IMR-90 (cell line): ENCODE measurements at regions not wholly inside any gene's neighbourhood (a gene's known extent, or its start where the extent isn't known, plus 50 kb on each side); places are given as distances from the start of the nearest gene placed in this dataset.

Experiments used
- ATAC-seq: fragments of 200-7000 bp; cut with Tn5 transposase; 2 replicates; pipeline ENCODE4 v1.9.1; 2020; ENCODE audit warnings: low read depth, mild to moderate bottlenecking, moderate library complexity
- BruUV-seq: library from RNA; stranded (reverse); fragments of 400-500 nt; replicated peaks from 2 replicates; lab custom pipeline; 2021; lab: Mats Ljungman, UMichigan
- CTCF ChIA-PET: fragments of 300-600 bp; formaldehyde crosslinking; extraction: SDS; loops from one replicate; lab custom pipeline; 2021; ENCODE audit warnings: antibody characterized with exemption; lab: Yijun Ruan, JAX
- POLR2A ChIA-PET: fragments of 300-600 bp; sonication (Branson Sonifier 250); formaldehyde crosslinking; loops from one replicate; lab custom pipeline; 2022; ENCODE audit warnings: antibody characterized with exemption; ENCODE audit not compliant: unreplicated experiment; lab: Charles Lee
- DNase-seq: peaks from one replicate; pipeline ENCODE4 v3.0.0; 2013
- H2AFZ ChIP-seq: replicated peaks from 2 replicates; pipeline ENCODE3; 2013; ENCODE audit warnings: low read length, mild to moderate bottlenecking; ENCODE audit not compliant: poor library complexity
- H2AK5ac ChIP-seq: 2 replicates; pipeline ENCODE4 v1.6.1; 2013; ENCODE audit warnings: low read depth, low read length, inconsistent platforms
- H2AK9ac ChIP-seq: replicated peaks from 2 replicates; pipeline ENCODE3; 2013; ENCODE audit warnings: mild to moderate bottlenecking, low read depth, low read length, moderate library complexity; ENCODE audit not compliant: poor library complexity
- H2BK120ac ChIP-seq: 2 replicates; pipeline ENCODE4 v1.6.1; 2013; ENCODE audit warnings: low read depth, low read length, inconsistent platforms
- H2BK15ac ChIP-seq: 3 replicates; pipeline ENCODE4 v1.6.1; 2013; ENCODE audit warnings: low read depth, low read length, inconsistent platforms
- H2BK20ac ChIP-seq: 2 replicates; pipeline ENCODE4 v1.6.1; 2013; ENCODE audit warnings: low read depth, mild to moderate bottlenecking, inconsistent platforms, low read length, moderate library complexity
- H2BK5ac ChIP-seq: 2 replicates; pipeline ENCODE4 v1.6.1; 2013; ENCODE audit warnings: mild to moderate bottlenecking, low read depth, low read length, inconsistent platforms; ENCODE audit not compliant: poor library complexity, severe bottlenecking
- H3K14ac ChIP-seq: replicated peaks from 2 replicates; pipeline ENCODE4 v1.6.1; 2013; ENCODE audit warnings: low read depth, low read length, inconsistent platforms
- H3K18ac ChIP-seq: 2 replicates; pipeline ENCODE4 v1.6.1; 2013; ENCODE audit warnings: low read depth, low read length, control low read depth
- H3K23ac ChIP-seq: 2 replicates; pipeline ENCODE4 v1.6.1; 2013; ENCODE audit warnings: low read depth, low read length, inconsistent platforms
- H3K27ac ChIP-seq: 2 replicates; pipeline ENCODE4 v1.5.1; 2013; ENCODE audit warnings: mild to moderate bottlenecking, control low read depth, low read length; ENCODE audit not compliant: insufficient read depth
- H3K27me3 ChIP-seq: 2 replicates; pipeline ENCODE4 v1.6.1; 2013; ENCODE audit warnings: low read length; ENCODE audit not compliant: control insufficient read depth, insufficient read depth
- H3K36me3 ChIP-seq: 2 replicates; pipeline ENCODE4 v1.6.1; 2013; ENCODE audit warnings: low read length, mixed read lengths; ENCODE audit not compliant: control insufficient read depth, insufficient read depth
- H3K4ac ChIP-seq: 2 replicates; pipeline ENCODE4 v1.6.1; 2013; ENCODE audit warnings: low read depth, low read length, inconsistent platforms
- H3K4me1 ChIP-seq: 2 replicates; pipeline ENCODE4 v1.6.1; 2013; ENCODE audit warnings: low read length, mixed read lengths; ENCODE audit not compliant: control insufficient read depth, insufficient read depth
- H3K4me2 ChIP-seq: 2 replicates; pipeline ENCODE4 v1.6.1; 2013; ENCODE audit warnings: low read depth, mild to moderate bottlenecking, control low read depth, low read length, moderate library complexity
- H3K4me3 ChIP-seq: 2 replicates; pipeline ENCODE4 v1.5.1; 2013; ENCODE audit warnings: low read depth, mild to moderate bottlenecking, control low read depth, low read length, moderate library complexity; ENCODE audit not compliant: insufficient read depth
- H3K56ac ChIP-seq: 2 replicates; pipeline ENCODE4 v1.6.1; 2013; ENCODE audit warnings: low read length, inconsistent platforms; ENCODE audit not compliant: insufficient read depth; ENCODE audit errors: extremely low read depth
- H3K79me1 ChIP-seq, 2 experiments: 2 replicates each; pipeline ENCODE4 v1.6.1; 2013; ENCODE audit warnings: low read length in 2 of 2, inconsistent platforms in 1 of 2, low read depth in 1 of 2
- H3K9ac ChIP-seq: 2 replicates; pipeline ENCODE4 v1.6.1; 2013; ENCODE audit warnings: low read depth, low read length, control low read depth
- H3K9me1 ChIP-seq: 2 replicates; pipeline ENCODE4 v1.6.1; 2013; ENCODE audit warnings: low read length, inconsistent platforms; ENCODE audit not compliant: insufficient read depth
- H3K9me3 ChIP-seq: 2 replicates; pipeline ENCODE4 v1.6.1; 2013; ENCODE audit warnings: low read length; ENCODE audit not compliant: control insufficient read depth, insufficient read depth
- H4K20me1 ChIP-seq: 2 replicates; pipeline ENCODE4 v1.6.1; 2013; ENCODE audit warnings: low read length, inconsistent platforms; ENCODE audit not compliant: insufficient read depth
- H4K5ac ChIP-seq: 2 replicates; pipeline ENCODE4 v1.6.1; 2013; ENCODE audit warnings: mild to moderate bottlenecking, low read depth, low read length, control low read depth
- H4K8ac ChIP-seq, 2 experiments: 2 replicates each; pipeline ENCODE4 v1.6.1; 2013; ENCODE audit warnings: low read depth in 2 of 2, low read length in 2 of 2, control low read depth in 1 of 2, inconsistent platforms in 1 of 2
- H4K91ac ChIP-seq: 2 replicates; pipeline ENCODE4 v1.6.1; 2013; ENCODE audit warnings: low read depth, low read length, inconsistent platforms; ENCODE audit not compliant: insufficient read depth
- BHLHE40 ChIP-seq: fragments of 150-350 bp; IDR thresholded peaks from 2 replicates; pipeline ENCODE4 v1.6.1; 2016; ENCODE audit warnings: mild to moderate bottlenecking, low read depth, low read length
- ELK1 ChIP-seq: fragments of 150-350 bp; IDR thresholded peaks from 2 replicates; pipeline ENCODE4 v1.6.1; 2016; ENCODE audit warnings: low read depth, mild to moderate bottlenecking, low read length, moderate library complexity, borderline replicate concordance
- FOS ChIP-seq: fragments of 150-350 bp; IDR thresholded peaks from 2 replicates; pipeline ENCODE4 v1.6.1; 2016; ENCODE audit warnings: low read depth, low read length
- MAZ ChIP-seq: IDR thresholded peaks from 2 replicates; pipeline ENCODE4 v1.6.1; 2012; ENCODE audit warnings: low read depth, mild to moderate bottlenecking, low read length, improper control_type of control experiment, moderate library complexity, borderline replicate concordance
- NFE2L2 ChIP-seq: fragments of 150-350 bp; IDR thresholded peaks from 2 replicates; pipeline ENCODE4 v1.6.1; 2016; ENCODE audit warnings: low read depth, mild to moderate bottlenecking, low read length
- POLR2A ChIP-seq: IDR thresholded peaks from 2 replicates; pipeline ENCODE4 v1.6.1; 2012; ENCODE audit warnings: mild to moderate bottlenecking, low read depth, low read length
- RCOR1 ChIP-seq: IDR thresholded peaks from 2 replicates; pipeline ENCODE4 v1.6.1; 2012; ENCODE audit warnings: mild to moderate bottlenecking, low read length, improper control_type of control experiment; ENCODE audit not compliant: insufficient replicate concordance
- RFX5 ChIP-seq: IDR thresholded peaks from 2 replicates; pipeline ENCODE4 v1.8.0; 2012; ENCODE audit warnings: low read depth, mild to moderate bottlenecking, low read length, moderate library complexity
- dilution Hi-C: fragments of 300-500 bp; cut with HindIII; formaldehyde crosslinking; loops from one replicate; pipeline ENCODE4 v1.14.3; 2018; ENCODE audit warnings: low sequenced_read_pairs; ENCODE audit not compliant: unreplicated experiment
- in situ Hi-C: fragments of 300-500 bp; cut with MboI; formaldehyde crosslinking; loops from 3 replicates; pipeline ENCODE4 v1.14.3; 2019; ENCODE audit warnings: low sequenced_read_pairs, inconsistent platforms, mixed read lengths
- intact Hi-C: fragments of 100-400 bp; cut with micrococcal nuclease; formaldehyde crosslinking; loops from 2 replicates; pipeline ENCODE4 v1.10.0; 2022

- no peaks in the 10 kb centered on the region for H3K79me1 ChIP-seq
- intact Hi-C loops (no loop called here), dilution Hi-C loops (no loop called here), in situ Hi-C loops (no loop called here)
- H2AK5ac ChIP-seq, result no peak overlapping the region
- POLR2A ChIA-PET, result no interaction called here
- no peak overlapping the region for H3K4me2 ChIP-seq
- H2AK9ac ChIP-seq, result no peak overlapping the region
- TF ChIP-seq FOS, result no peak
- no peak for TF ChIP-seq BHLHE40
- TF ChIP-seq MAZ, result no peak
- no peak for TF ChIP-seq RFX5
- no peak for TF ChIP-seq NFE2L2
- TF ChIP-seq RCOR1, result no peak
- no peak for TF ChIP-seq ELK1
- TF ChIP-seq POLR2A, result no peak
- no peak overlapping the region for H3K4me3 ChIP-seq
- H2BK5ac ChIP-seq, result no peak overlapping the region
- H4K91ac ChIP-seq, result no peak overlapping the region
- no peak overlapping the region for H2AFZ ChIP-seq
- H4K5ac ChIP-seq, result no peak overlapping the region
- H3K18ac ChIP-seq, result no peak overlapping the region
- no peaks in the 10 kb centered on the region for H3K27me3 ChIP-seq
- H3K9ac ChIP-seq, result no peak overlapping the region
- H3K4ac ChIP-seq, result no peak overlapping the region
- no peak overlapping the region for H2BK120ac ChIP-seq
- H3K14ac ChIP-seq, result no peak overlapping the region
- H3K36me3 ChIP-seq, result no peaks in the 10 kb centered on the region
- H4K8ac ChIP-seq, result no peak overlapping the region
- no peaks in the 10 kb centered on the region for H3K9me3 ChIP-seq
- CTCF ChIA-PET, result interaction anchor here (0.5 kb wide), 1 partner anchor 457 kb away, joined by 3 read pairs; no protein-coding TSS in a partner anchor
- no peaks in the 10 kb centered on the region for H3K9me1 ChIP-seq
- no peak overlapping the region for H2BK20ac ChIP-seq
- BruUV-seq, result no TSS peak
- H3K27ac ChIP-seq, result no peak overlapping the region
- H3K23ac ChIP-seq, result no peak overlapping the region
- no peak for DNase-seq
- no peak for ATAC-seq
- no peak overlapping the region for H2BK15ac ChIP-seq
- no peaks in the 10 kb centered on the region for H4K20me1 ChIP-seq
- H3K56ac ChIP-seq, result no peak overlapping the region
- no peaks in the 10 kb centered on the region for H3K4me1 ChIP-seq
Measured at GRCh38 chr2:147473075-147473474, 371.8 kb upstream of the ACVR2A start.
